KMS-11 (cell line): ENCODE measurements at regions not wholly inside any gene's neighbourhood (a gene's known extent, or its start where the extent isn't known, plus 50 kb on each side); places are given as distances from the start of the nearest gene placed in this dataset.

ENCODE experiments used
- H2AFZ ChIP-seq: fragments of 200-600 bp; sonication (generic); 2 replicates; pipeline ENCODE4 v1.6.1; 2016; ENCODE audit warnings: antibody characterized with exemption, mixed run types, low read depth
- H3K27ac ChIP-seq: fragments of 200-600 bp; sonication (generic); 2 replicates; pipeline ENCODE4 v1.6.1; 2016; ENCODE audit warnings: mild to moderate bottlenecking, mixed run types
- H3K27me3 ChIP-seq: fragments of 200-600 bp; sonication (generic); 2 replicates; pipeline ENCODE4 v1.6.1; 2017; ENCODE audit warnings: mild to moderate bottlenecking, low read depth, mixed run types, moderate library complexity; ENCODE audit not compliant: insufficient read depth
- H3K36me3 ChIP-seq: fragments of 200-600 bp; sonication (generic); 2 replicates; pipeline ENCODE4 v1.6.1; 2017; ENCODE audit warnings: mild to moderate bottlenecking, mixed run types; ENCODE audit not compliant: insufficient read depth
- H3K4me1 ChIP-seq: fragments of 200-600 bp; sonication (generic); 2 replicates; pipeline ENCODE4 v1.6.1; 2016; ENCODE audit warnings: mild to moderate bottlenecking, low read depth, mixed run types; ENCODE audit not compliant: poor library complexity, severe bottlenecking
- H3K4me2 ChIP-seq: fragments of 200-600 bp; sonication (generic); 2 replicates; pipeline ENCODE4 v1.7.0; 2016; ENCODE audit warnings: mild to moderate bottlenecking, mixed run types
- H3K4me3 ChIP-seq: fragments of 200-600 bp; sonication (generic); IDR thresholded peaks from 2 replicates; pipeline ENCODE4 v1.6.1; 2017; ENCODE audit warnings: low read depth, low read length, mixed read lengths; ENCODE audit not compliant: insufficient read depth
- H3K79me2 ChIP-seq: fragments of 200-600 bp; sonication (generic); 2 replicates; pipeline ENCODE4 v1.6.1; 2016; ENCODE audit warnings: low read depth, mixed run types; ENCODE audit not compliant: insufficient read depth
- H3K9ac ChIP-seq: fragments of 200-600 bp; sonication (generic); 2 replicates; pipeline ENCODE4 v1.6.1; 2016; ENCODE audit warnings: mild to moderate bottlenecking, mixed run types
- H4K20me1 ChIP-seq: fragments of 200-600 bp; sonication (generic); 2 replicates; pipeline ENCODE4 v1.6.1; 2016; ENCODE audit warnings: mild to moderate bottlenecking, mixed run types; ENCODE audit not compliant: insufficient read depth
- TF ChIP-seq, protein P1 (sequence below): fragments of 200-600 bp; sonication (generic); conservative IDR thresholded peaks from 2 replicates; pipeline ENCODE4 v1.6.1; 2017; ENCODE audit warnings: low read depth, mild to moderate bottlenecking, antibody characterized with exemption, low read length, moderate library complexity, mixed read lengths

DNA sequence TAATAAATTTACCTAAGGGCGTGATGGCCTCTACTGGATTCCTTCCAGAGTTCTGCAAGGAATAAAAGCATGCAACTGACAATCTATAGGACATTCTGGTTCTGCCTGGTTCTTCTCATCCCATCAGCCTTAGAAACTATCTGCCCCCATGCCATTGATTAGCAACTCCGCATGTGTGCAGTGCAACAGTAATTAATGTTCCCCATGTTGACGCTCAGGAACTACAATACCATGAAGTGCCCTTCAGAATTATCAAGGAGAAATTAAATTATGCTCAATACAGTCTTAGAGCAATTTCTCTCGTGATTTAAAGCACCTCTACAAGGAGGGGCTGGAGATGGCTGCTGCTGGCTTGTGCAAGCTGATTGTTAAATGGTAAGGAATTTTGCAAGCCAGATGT, 61.7 kb upstream of the MAP4K3 start:
- no peak overlapping the region for H2AFZ ChIP-seq
- TF ChIP-seq, protein P1, sequence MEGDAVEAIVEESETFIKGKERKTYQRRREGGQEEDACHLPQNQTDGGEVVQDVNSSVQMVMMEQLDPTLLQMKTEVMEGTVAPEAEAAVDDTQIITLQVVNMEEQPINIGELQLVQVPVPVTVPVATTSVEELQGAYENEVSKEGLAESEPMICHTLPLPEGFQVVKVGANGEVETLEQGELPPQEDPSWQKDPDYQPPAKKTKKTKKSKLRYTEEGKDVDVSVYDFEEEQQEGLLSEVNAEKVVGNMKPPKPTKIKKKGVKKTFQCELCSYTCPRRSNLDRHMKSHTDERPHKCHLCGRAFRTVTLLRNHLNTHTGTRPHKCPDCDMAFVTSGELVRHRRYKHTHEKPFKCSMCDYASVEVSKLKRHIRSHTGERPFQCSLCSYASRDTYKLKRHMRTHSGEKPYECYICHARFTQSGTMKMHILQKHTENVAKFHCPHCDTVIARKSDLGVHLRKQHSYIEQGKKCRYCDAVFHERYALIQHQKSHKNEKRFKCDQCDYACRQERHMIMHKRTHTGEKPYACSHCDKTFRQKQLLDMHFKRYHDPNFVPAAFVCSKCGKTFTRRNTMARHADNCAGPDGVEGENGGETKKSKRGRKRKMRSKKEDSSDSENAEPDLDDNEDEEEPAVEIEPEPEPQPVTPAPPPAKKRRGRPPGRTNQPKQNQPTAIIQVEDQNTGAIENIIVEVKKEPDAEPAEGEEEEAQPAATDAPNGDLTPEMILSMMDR = no peak
- no peak overlapping the region for H3K27ac ChIP-seq
- H3K27me3 ChIP-seq = no peaks in the 10 kb centered on the region
- no peaks in the 10 kb centered on the region for H3K79me2 ChIP-seq
- no peak overlapping the region for H3K4me3 ChIP-seq
- H3K9ac ChIP-seq = no peak overlapping the region
- H3K4me2 ChIP-seq = no peak overlapping the region
- H3K36me3 ChIP-seq = no peaks in the 10 kb centered on the region
- peaks cover 11% of the 10 kb centered on the region for H3K4me1 ChIP-seq
- no peaks in the 10 kb centered on the region for H4K20me1 ChIP-seq

DNA sequence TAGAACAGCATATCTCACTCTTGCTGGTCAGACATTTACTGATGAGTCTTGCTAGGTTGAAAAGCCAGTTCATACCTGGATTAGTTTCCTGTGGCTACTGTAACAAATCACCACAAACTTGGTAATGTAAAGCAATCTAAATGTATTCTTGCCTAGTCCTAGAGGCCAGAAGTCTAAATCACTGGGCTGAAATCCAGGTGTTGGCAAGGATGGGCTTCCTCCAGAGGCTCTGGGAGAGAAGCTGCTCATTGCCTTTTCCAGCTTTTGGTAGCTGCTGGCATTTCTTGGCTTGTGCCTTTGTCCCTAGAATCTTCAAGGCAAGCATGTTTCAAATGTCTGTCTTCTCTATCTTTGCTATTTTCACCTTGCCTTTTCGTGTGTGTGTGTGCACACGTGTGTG, 62.3 kb upstream of the MAP4K3 start:
- H3K27ac ChIP-seq = no peak overlapping the region
- H3K4me3 ChIP-seq = no peak overlapping the region

DNA sequence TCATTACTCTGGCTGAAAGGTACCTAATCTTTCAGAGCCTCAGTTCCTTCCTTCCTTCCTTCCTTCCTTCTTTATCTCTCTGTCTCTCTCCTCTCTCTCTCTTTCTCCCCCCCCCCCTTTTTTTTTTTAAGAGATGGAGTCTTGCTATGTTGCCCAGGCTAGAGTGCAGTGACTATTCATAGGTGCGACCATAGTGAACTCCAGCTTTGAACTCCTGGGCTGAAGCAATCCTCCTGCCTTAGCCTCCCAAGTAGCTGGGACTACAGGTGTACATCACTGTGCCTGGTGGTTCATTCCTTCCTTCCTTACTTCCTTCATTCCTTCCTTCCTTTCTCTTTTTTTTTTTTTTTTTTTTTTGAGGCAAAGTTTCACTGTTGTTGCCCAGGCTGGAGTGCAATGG, 64.3 kb upstream of the MAP4K3 start:
- no peaks in the 10 kb centered on the region for H4K20me1 ChIP-seq
- no peak overlapping the region for H3K9ac ChIP-seq
- no peak overlapping the region for H2AFZ ChIP-seq
- no peaks in the 10 kb centered on the region for H3K4me1 ChIP-seq
- no peaks in the 10 kb centered on the region for H3K27me3 ChIP-seq
- H3K4me3 ChIP-seq = no peak overlapping the region
- TF ChIP-seq, protein P1 = no peak
- H3K36me3 ChIP-seq = no peaks in the 10 kb centered on the region
- H3K27ac ChIP-seq = no peak overlapping the region
- no peaks in the 10 kb centered on the region for H3K79me2 ChIP-seq
- no peak overlapping the region for H3K4me2 ChIP-seq

More for the DNA sequence above, 62.3 kb upstream of the MAP4K3 start:
- H3K9ac ChIP-seq = no peak overlapping the region
- H3K4me1 ChIP-seq = peaks cover 8% of the 10 kb centered on the region
- no peak overlapping the region for H2AFZ ChIP-seq
- TF ChIP-seq, protein P1 = no peak
- H3K79me2 ChIP-seq = no peaks in the 10 kb centered on the region
- no peaks in the 10 kb centered on the region for H3K36me3 ChIP-seq
- no peaks in the 10 kb centered on the region for H3K27me3 ChIP-seq
- no peaks in the 10 kb centered on the region for H4K20me1 ChIP-seq
- H3K4me2 ChIP-seq = no peak overlapping the region

DNA sequence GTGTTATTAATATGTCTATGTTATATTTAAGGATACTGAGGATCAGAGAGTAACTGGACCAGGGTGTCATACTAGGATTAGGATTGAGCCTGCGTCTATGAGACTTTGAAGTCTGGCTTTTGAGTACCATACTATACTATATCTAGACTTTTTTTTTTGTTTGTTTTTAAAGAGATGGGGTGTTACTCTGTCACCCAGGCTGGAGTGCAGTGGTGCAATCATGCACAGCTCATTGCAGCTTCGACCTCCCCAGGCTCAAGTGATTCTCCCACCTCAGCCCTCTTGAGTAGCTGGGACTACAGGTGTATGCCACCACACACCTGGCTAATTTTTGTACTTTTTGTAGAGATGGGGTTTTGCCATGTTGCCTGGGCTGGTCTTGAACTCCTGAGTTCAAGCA, 66.2 kb upstream of the MAP4K3 start:
- no peaks in the 10 kb centered on the region for H3K4me1 ChIP-seq

More for the DNA sequence above, 66.2 kb upstream of the MAP4K3 start:
- Histone ChIP-seq H3K4me3 (no peak overlapping the region), H3K79me2 (no peaks in the 10 kb centered on the region), H4K20me1 (no peaks in the 10 kb centered on the region), H3K27me3 (no peaks in the 10 kb centered on the region), H3K27ac (no peak overlapping the region), H3K9ac (no peak overlapping the region), H2AFZ (no peak overlapping the region), H3K4me2 (no peak overlapping the region), H3K36me3 (no peaks in the 10 kb centered on the region)
- TF ChIP-seq, protein P1 = no peak
